Choroid plexus epithelial cell (primary cell): ENCODE measurements at regions not wholly inside any gene's neighbourhood (a gene's known extent, or its start where the extent isn't known, plus 50 kb on each side); places are given as distances from the start of the nearest gene placed in this dataset.
"Not testable (repeated sequence)": the region's sequence is repeated elsewhere in the genome, so short reads cannot be mapped to it uniquely, and the experiment has no call there.

Experiments
- DNase-seq: peaks from one replicate; pipeline ENCODE4 v3.0.0-alpha.2; 2010; ENCODE audit warnings: low read depth
- H3K4me3 ChIP-seq: 2 replicates; pipeline ENCODE4 v1.5.1; 2011; ENCODE audit warnings: low read depth, mild to moderate bottlenecking, control low read depth, low read length, moderate library complexity
- CTCF ChIP-seq: conservative IDR thresholded peaks from 2 replicates; pipeline ENCODE4 v1.5.1; 2011; ENCODE audit warnings: low read depth, mild to moderate bottlenecking, control low read depth, inconsistent platforms, low read length, moderate library complexity

GRCh38 chr5:44756097-44756496 is 52.6 kb upstream of the MRPS30 start:
- not testable (repeated sequence) for H3K4me3 ChIP-seq, DNase-seq

GRCh38 chr5:44747396-44747795 is 61.4 kb upstream of the MRPS30 start:
- DNase-seq = no peak
- H3K4me3 ChIP-seq = no peak overlapping the region
- no peak for TF ChIP-seq CTCF

- no peak for DNase-seq
- no peak overlapping the region for H3K4me3 ChIP-seq
- TF ChIP-seq CTCF = no peak
These were observed 68.1 kb upstream of the MRPS30 start for GRCh38 chr5:44740660-44741059.

GRCh38 chr5:44729536-44729935 is 79.2 kb upstream of the MRPS30 start:
- no peak for DNase-seq
- no peak for TF ChIP-seq CTCF

GRCh38 chr5:44727100-44727499 is 81.6 kb upstream of the MRPS30 start:
- H3K4me3 ChIP-seq = no peak overlapping the region
- no peak for DNase-seq
- no peak for TF ChIP-seq CTCF

More at GRCh38 chr5:44729536-44729935, 79.2 kb upstream of the MRPS30 start:
- H3K4me3 ChIP-seq = no peak overlapping the region

- no peak for TF ChIP-seq CTCF
- no peak overlapping the region for H3K4me3 ChIP-seq
- no peak for DNase-seq
These were observed 88.9 kb upstream of the MRPS30 start for GRCh38 chr5:44719856-44720255.

GRCh38 chr5:44714871-44715561 is 93.7 kb upstream of the MRPS30 start:
- no peak overlapping the region for H3K4me3 ChIP-seq
- TF ChIP-seq CTCF = no peak
- no peak for DNase-seq
